ENCODE measurements at regions not wholly inside any gene's neighbourhood (a gene's known extent, or its start where the extent isn't known, plus 50 kb on each side); places are given as distances from the start of the nearest gene placed in this dataset.

DNA sequence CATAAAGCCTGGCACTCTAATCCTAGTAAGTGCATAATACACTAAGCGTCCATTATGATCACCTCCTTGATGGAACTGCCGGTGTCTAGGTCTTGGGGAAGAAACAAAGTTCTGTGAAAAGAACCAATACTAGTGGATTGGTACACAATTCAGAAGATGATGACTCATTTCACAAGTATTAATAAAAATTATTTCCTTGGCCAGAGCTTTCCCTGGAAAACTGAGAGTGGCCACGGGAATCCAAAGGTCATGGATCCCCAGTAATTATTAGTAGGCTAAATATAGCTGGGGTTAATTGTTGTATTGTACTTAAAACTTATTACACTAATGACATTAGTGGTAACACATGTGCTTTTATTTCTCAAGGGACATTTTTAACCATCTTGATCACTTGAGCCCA, 808.0 kb upstream of the NR2F2 start:
- TF ChIP-seq, protein P1, sequence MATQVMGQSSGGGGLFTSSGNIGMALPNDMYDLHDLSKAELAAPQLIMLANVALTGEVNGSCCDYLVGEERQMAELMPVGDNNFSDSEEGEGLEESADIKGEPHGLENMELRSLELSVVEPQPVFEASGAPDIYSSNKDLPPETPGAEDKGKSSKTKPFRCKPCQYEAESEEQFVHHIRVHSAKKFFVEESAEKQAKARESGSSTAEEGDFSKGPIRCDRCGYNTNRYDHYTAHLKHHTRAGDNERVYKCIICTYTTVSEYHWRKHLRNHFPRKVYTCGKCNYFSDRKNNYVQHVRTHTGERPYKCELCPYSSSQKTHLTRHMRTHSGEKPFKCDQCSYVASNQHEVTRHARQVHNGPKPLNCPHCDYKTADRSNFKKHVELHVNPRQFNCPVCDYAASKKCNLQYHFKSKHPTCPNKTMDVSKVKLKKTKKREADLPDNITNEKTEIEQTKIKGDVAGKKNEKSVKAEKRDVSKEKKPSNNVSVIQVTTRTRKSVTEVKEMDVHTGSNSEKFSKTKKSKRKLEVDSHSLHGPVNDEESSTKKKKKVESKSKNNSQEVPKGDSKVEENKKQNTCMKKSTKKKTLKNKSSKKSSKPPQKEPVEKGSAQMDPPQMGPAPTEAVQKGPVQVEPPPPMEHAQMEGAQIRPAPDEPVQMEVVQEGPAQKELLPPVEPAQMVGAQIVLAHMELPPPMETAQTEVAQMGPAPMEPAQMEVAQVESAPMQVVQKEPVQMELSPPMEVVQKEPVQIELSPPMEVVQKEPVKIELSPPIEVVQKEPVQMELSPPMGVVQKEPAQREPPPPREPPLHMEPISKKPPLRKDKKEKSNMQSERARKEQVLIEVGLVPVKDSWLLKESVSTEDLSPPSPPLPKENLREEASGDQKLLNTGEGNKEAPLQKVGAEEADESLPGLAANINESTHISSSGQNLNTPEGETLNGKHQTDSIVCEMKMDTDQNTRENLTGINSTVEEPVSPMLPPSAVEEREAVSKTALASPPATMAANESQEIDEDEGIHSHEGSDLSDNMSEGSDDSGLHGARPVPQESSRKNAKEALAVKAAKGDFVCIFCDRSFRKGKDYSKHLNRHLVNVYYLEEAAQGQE (IDR thresholded peaks at IDR 0.05; ENCODE audit: insufficient read depth in 1 of 2, low read depth in 2 of 2, low read length in 2 of 2): no peak
- TF ChIP-seq POLR2AphosphoS5 (IDR thresholded peaks at IDR 0.05; ENCODE audit: low read depth, low read length) (no peak), FOXP2 (optimal IDR thresholded peaks at IDR 0.05; ENCODE audit: borderline replicate concordance, extremely low read depth, extremely low read length, insufficient read depth) (no peak), TAF1 (IDR thresholded peaks at IDR 0.05; ENCODE audit: borderline replicate concordance, insufficient read depth, low read length) (no peak)

Measured in PFSK-1 (cell line).